HG03108 (cell line): ENCODE measurements at regions not wholly inside any gene's neighbourhood (a gene's known extent, or its start where the extent isn't known, plus 50 kb on each side); places are given as distances from the start of the nearest gene placed in this dataset.
"Not testable (repeated sequence)": the region's sequence is repeated elsewhere in the genome, so short reads cannot be mapped to it uniquely, and the experiment has no call there.

Experiments used
- ATAC-seq: cut with Tn5 transposase; IDR thresholded peaks from one replicate; pipeline ENCODE4 v1.9.1; 2021; ENCODE audit warnings: moderate library complexity; ENCODE audit not compliant: unreplicated experiment

DNA sequence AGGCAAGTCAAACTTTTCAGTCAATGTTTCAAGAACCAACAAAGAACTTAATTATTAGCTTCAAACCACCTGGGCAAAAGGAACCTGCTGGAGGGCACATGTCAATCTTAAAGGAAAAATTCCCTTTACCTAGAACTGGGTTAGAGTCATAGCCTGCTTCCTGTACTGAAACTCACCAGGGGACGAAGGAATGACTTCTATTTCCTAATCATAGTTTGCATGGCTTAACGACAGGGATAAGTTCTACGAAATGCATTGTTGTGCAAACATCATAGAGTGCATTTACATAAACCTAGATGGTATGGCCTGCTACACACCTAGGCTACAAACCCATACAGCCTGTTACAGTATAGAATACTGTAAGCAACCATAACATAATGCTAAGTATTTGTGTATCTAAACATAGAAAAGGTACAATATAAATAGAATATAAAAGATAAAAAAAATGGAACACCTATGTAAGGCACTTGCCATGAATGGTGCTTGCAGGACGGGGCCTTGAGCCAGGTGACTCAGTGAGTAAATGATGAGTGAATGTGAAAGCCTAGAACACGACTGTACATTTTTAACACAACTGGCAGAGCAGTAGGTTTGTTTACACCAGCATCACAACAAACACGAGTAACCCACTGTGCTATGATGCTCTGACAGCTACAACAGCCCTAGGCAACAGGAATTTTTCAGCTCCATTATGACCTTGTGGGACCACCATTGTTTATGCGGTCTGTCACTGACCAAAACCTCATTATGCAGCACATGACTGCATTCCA lies 234.9 kb upstream of the CAND1 start:
- ATAC-seq = no peak

- ATAC-seq = no peak
These were observed 234.0 kb upstream of the CAND1 start for GRCh38 chr12:67035121-67035520.

DNA sequence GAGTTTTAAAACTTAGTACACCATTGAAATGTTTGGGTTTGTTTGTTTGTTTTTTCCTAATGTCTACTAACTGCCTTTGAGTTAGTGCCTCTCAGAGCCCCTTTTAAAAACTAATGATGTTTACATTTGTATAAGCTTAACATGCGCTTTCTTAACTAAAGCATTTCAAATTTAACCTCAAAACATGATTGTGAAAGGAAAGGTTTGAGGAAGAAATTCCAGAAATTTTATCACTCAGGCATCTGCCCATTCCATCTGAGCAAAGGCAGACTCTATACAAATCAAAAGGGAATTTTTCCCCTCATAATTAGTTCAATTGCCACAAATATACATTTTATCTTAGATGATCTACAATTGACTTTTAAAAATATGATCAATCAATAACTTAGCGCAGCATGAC lies 230.7 kb upstream of the CAND1 start:
- no peak for ATAC-seq

- no peak for ATAC-seq
These were observed 228.9 kb upstream of the CAND1 start for GRCh38 chr12:67039995-67040860.

DNA sequence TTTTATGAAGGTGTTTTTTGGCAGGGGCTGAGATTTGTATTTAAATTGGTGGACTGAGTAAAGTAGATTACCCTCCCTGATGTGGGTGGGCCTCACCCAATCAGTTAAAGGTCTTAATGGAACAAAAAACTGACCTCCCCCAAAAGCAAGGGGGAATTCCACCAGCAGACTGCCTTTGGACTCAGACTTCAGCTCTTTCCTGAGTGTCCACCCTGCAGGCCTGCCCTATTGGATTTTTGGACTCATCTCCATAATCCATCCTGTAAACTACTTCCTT lies 228.4 kb upstream of the CAND1 start:
- no peak for ATAC-seq

DNA sequence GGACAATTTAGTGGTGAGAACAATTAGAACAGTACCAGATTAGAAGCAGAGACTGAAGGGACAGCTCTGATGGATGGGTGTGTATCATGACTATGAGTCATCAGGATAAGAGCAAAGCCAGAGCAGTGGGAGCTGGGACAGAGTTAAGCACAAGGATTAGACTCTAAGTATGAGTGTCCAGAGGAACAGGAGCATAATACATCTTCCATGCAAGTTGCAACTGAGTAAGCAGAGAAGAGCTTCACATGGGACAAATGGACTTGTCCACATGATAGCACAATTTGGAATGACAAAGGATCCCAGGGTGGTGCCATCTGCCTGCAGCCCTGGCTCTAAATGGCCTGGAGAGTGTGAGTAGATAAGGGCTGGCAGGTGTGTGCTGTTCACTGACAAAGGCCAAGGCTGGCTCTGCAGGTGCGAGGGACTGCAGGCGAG lies 226.4 kb upstream of the CAND1 start:
- ATAC-seq = no peak

GRCh38 chr12:67043771-67044170 lies 225.4 kb upstream of the CAND1 start:
- ATAC-seq = no peak

DNA sequence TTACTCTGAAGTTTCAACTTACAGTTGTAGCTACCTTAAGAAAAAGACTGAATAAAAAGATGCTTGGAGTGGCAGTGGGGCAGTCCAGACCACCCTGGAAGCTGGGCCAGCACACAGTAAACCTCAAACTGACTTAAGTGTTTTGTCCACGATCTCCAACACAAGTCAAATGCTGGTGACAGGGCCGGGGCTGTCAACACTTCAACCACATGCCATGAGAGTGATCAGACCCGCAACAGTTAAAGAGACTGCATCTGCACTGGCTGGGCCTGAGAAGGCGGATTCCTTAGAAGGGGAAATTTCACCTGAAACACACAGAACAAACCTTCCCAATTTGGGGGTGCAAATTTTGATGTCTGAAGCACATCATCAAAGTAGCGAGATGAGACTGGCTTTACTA lies 223.5 kb upstream of the CAND1 start:
- no peak for ATAC-seq

GRCh38 chr12:67046062-67046461 lies 223.1 kb upstream of the CAND1 start:
- ATAC-seq = no peak

GRCh38 chr12:67047634-67048033 lies 221.5 kb upstream of the CAND1 start:
- ATAC-seq = no peak

- ATAC-seq = no peak
These were observed 220.8 kb upstream of the CAND1 start for GRCh38 chr12:67048371-67048770.

GRCh38 chr12:67049199-67049598 lies 220.0 kb upstream of the CAND1 start:
- ATAC-seq = not testable (repeated sequence)

DNA sequence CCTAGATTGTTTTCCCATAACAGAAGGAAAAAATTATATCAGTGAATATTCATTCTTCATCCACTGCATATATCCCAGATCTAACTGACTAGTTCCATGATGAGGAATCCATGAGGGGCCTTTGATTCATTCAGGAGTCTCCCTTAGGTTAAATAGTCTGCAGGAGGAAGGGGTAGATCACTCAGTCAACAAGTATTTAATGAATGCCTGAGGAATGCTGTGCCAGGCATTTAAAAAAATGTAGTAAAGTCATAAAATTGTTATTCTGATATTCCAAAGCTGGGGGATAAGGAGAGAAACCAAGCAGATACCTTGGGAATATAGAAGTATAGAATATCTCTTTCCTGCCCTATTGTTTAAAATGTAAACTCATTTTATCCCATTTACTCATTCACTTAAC lies 216.2 kb upstream of the CAND1 start:
- ATAC-seq = no peak

GRCh38 chr12:67056329-67056728 lies 212.8 kb upstream of the CAND1 start:
- ATAC-seq = no peak

- ATAC-seq = no peak
These were observed 212.1 kb upstream of the CAND1 start for GRCh38 chr12:67057072-67057471.

GRCh38 chr12:67062193-67062592 lies 207.0 kb upstream of the CAND1 start:
- no peak for ATAC-seq

DNA sequence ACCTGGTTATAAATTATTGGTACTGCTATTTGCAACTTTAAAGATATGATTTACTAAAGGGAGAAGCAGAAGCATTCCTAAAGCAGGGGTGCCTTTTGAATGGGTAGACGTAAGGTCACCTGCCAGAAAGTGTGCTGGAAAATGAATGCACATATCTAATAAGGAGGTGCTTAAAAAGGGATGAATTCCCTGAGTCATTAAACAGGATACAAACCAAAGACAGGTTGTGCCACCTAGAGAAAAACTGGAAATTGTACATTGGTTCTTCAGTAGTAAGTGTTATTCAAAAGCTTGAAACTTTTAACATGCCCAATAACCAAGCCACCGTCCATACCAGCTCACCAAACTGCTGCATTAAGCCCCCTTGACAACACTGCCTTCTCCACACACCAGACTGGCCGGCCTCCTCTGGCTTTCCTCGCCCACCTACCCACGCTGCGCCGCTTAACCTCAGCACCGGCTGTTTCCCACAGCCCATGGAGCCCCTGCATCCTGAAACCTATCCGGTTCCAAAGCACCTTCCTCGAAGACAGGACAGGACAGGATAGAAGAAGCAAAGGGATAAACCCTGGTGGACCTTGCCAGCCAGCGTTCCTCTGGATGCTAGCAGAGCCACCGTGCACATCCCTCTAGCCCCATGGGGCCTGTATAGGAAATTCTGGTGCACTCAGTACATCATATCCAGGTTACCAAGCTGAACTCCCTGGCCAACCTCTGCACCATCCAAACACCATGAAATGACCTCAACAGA lies 201.5 kb upstream of the CAND1 start:
- no peak for ATAC-seq

GRCh38 chr12:67068204-67068731 lies 200.9 kb upstream of the CAND1 start:
- ATAC-seq = no peak

DNA sequence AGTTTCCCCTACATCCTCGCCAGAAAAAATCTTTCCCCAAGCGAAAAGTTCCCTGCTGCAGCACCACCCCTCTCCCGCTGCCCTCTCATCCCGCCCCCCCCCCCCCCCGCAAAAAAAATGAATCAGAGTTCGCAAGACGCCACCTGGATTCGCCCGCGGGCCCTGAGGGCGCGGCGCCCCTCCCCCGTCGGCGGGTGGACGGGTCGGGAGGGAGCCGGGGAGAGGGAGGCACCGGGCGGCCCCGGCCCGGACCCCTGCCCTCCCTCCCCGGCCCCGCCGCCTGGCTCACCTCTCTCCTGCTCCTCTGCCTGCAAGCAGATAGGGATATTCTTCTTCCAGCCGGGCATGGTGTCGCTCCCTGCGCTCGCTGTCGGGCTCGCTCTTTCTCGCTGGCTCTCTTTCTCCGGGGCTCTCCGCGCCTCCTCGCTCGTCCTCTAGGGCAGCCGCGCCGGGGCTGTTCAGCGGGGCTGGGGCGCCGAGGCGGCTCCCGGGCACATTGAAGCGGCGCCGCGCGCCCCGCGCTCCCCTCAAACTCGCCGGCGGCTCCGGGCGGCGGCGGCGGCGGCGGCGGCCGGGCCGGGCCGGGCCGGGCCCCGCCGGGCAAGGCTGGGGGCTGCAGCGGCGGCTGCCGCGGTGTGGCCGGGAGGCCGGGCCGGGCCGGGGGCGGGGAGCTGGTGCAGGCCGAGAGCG lies 200.3 kb upstream of the CAND1 start:
- peak; percentile 45 for ATAC-seq

DNA sequence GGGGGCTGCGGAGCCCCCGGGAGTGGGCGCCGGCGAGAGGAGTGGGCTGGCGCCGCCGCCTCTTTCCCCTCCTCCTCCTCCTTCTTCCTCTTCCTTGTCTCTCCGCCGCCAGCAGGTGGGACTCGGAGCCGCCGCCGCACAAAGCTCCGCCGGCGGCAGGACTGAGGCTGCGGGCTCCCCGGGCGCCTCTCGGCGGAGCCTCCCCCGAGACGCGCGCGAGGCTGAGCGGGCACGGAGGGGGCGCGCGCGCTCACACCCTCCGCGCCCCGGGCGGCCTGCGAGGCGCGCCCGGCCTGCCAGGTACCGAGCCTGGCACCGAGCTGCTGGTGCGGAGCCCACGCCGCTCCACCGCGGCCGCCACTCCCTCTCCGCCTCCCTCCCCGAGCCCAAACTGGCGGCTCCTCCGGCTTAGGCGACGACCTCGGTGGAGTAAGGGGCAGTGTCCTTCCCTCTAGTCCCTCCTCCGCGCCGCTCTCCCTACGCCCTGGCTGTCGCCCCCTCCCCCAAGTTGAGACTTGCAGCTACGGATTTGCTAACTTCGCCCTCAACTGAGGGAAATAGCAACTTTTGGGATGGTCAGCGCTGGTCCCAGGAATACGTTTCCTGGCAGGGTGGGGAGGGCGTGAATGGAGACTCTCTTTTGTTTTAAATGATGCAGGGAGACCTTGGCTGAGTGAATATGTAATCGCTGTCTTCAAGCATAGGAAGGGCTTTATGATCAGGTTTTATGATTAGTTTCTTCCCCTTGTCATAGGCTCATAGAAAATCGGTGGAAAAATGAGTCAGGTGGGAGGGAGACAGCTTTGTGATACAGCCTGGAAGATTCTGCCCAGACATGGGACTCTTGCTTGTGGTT lies 199.5 kb upstream of the CAND1 start:
- peak; percentile 52 for ATAC-seq
